ACC112 (cell line): ENCODE measurements at regions not wholly inside any gene's neighbourhood (a gene's known extent, or its start where the extent isn't known, plus 50 kb on each side); places are given as distances from the start of the nearest gene placed in this dataset.
"Not testable (repeated sequence)": the region's sequence is repeated elsewhere in the genome, so short reads cannot be mapped to it uniquely, and the experiment has no call there.

Experiments
- H2AFZ ChIP-seq: fragments of 200-600 bp; sonication (generic); one replicate; pipeline ENCODE4 v1.6.0; 2017; ENCODE audit warnings: antibody characterized with exemption, low read length; ENCODE audit not compliant: unreplicated experiment
- H3K27ac ChIP-seq: fragments of 200-600 bp; sonication (generic); 2 replicates; pipeline ENCODE4 v1.5.1; 2014; ENCODE audit warnings: low read depth, mild to moderate bottlenecking, antibody characterized with exemption, low read length, moderate library complexity
- H3K27me3 ChIP-seq: fragments of 200-600 bp; sonication (generic); 2 replicates; pipeline ENCODE4 v1.6.1; 2014; ENCODE audit warnings: mild to moderate bottlenecking, antibody characterized with exemption, low read length, moderate library complexity, mixed read lengths; ENCODE audit not compliant: insufficient read depth
- H3K36me3 ChIP-seq: fragments of 200-600 bp; sonication (generic); 2 replicates; pipeline ENCODE4 v1.6.1; 2016; ENCODE audit warnings: mild to moderate bottlenecking, antibody characterized with exemption, low read length, moderate library complexity, mixed read lengths; ENCODE audit not compliant: insufficient read depth
- H3K4me1 ChIP-seq: fragments of 200-600 bp; sonication (generic); one replicate; pipeline ENCODE4 v1.6.1; 2016; ENCODE audit warnings: low read length, mixed read lengths; ENCODE audit not compliant: insufficient read depth, unreplicated experiment, control insufficient read depth
- H3K4me3 ChIP-seq: fragments of 200-600 bp; sonication (generic); 2 replicates; pipeline ENCODE4 v1.5.1; 2014; ENCODE audit warnings: mild to moderate bottlenecking, low read depth, low read length
- H3K79me2 ChIP-seq: fragments of 200-600 bp; sonication (generic); one replicate; pipeline ENCODE4 v1.6.0; 2016; ENCODE audit warnings: low read length; ENCODE audit not compliant: control insufficient read depth, unreplicated experiment, insufficient read depth

- Histone ChIP-seq H3K79me2 (no peaks in the 10 kb centered on the region), H3K4me1 (no peaks in the 10 kb centered on the region), H2AFZ (no peak overlapping the region), H3K4me3 (no peak overlapping the region), H3K36me3 (no peaks in the 10 kb centered on the region), H3K27ac (no peak overlapping the region), H3K27me3 (no peaks in the 10 kb centered on the region)
Observed at GRCh38 chr2:53209679-53210458, 557.7 kb upstream of the CHAC2 start.

- H3K27me3 ChIP-seq = no peaks in the 10 kb centered on the region
- H3K27ac ChIP-seq = no peak overlapping the region
- no peak overlapping the region for H2AFZ ChIP-seq
- no peak overlapping the region for H3K4me3 ChIP-seq
- no peaks in the 10 kb centered on the region for H3K79me2 ChIP-seq
- no peaks in the 10 kb centered on the region for H3K36me3 ChIP-seq
- H3K4me1 ChIP-seq = no peaks in the 10 kb centered on the region
Observed at GRCh38 chr2:53208815-53209214, 558.8 kb upstream of the CHAC2 start.

GRCh38 chr2:53206226-53206625 lies 561.4 kb upstream of the CHAC2 start:
- H3K27ac ChIP-seq, H3K4me3 ChIP-seq, H3K27me3 ChIP-seq, H3K79me2 ChIP-seq, H3K4me1 ChIP-seq, H2AFZ ChIP-seq, H3K36me3 ChIP-seq: not testable (repeated sequence)

GRCh38 chr2:53202063-53202462 lies 565.5 kb upstream of the CHAC2 start:
- H3K36me3 ChIP-seq = no peaks in the 10 kb centered on the region
- H3K4me3 ChIP-seq = no peak overlapping the region
- H3K27me3 ChIP-seq = no peaks in the 10 kb centered on the region
- H2AFZ ChIP-seq = no peak overlapping the region
- no peak overlapping the region for H3K27ac ChIP-seq
- H3K79me2 ChIP-seq = no peaks in the 10 kb centered on the region
- H3K4me1 ChIP-seq = no peaks in the 10 kb centered on the region

- Histone ChIP-seq H3K36me3 (no peaks in the 10 kb centered on the region), H3K4me1 (no peaks in the 10 kb centered on the region), H3K4me3 (no peak overlapping the region), H3K27me3 (no peaks in the 10 kb centered on the region), H2AFZ (no peak overlapping the region), H3K79me2 (no peaks in the 10 kb centered on the region), H3K27ac (no peak overlapping the region)
Observed at GRCh38 chr2:53200072-53200471, 567.5 kb upstream of the CHAC2 start.

GRCh38 chr2:53188851-53189510 lies 578.6 kb upstream of the CHAC2 start:
- Histone ChIP-seq H3K27me3 (no peaks in the 10 kb centered on the region), H2AFZ (no peak overlapping the region), H3K36me3 (no peaks in the 10 kb centered on the region), H3K4me1 (no peaks in the 10 kb centered on the region), H3K27ac (no peak overlapping the region), H3K79me2 (no peaks in the 10 kb centered on the region), H3K4me3 (no peak overlapping the region)

GRCh38 chr2:53183581-53183980 lies 584.0 kb upstream of the CHAC2 start:
- Histone ChIP-seq H3K79me2 (no peaks in the 10 kb centered on the region), H3K27ac (no peak overlapping the region), H3K27me3 (no peaks in the 10 kb centered on the region), H3K4me1 (no peaks in the 10 kb centered on the region), H2AFZ (no peak overlapping the region), H3K36me3 (no peaks in the 10 kb centered on the region), H3K4me3 (no peak overlapping the region)

- Histone ChIP-seq H3K27me3 (no peaks in the 10 kb centered on the region), H3K79me2 (no peaks in the 10 kb centered on the region), H3K4me1 (no peaks in the 10 kb centered on the region), H3K27ac (no peak overlapping the region), H2AFZ (no peak overlapping the region), H3K36me3 (no peaks in the 10 kb centered on the region), H3K4me3 (no peak overlapping the region)
Observed at GRCh38 chr2:53182601-53183000, 585.0 kb upstream of the CHAC2 start.

- Histone ChIP-seq H3K79me2 (no peaks in the 10 kb centered on the region), H3K4me3 (no peak overlapping the region), H3K36me3 (no peaks in the 10 kb centered on the region), H3K27ac (no peak overlapping the region), H3K27me3 (no peaks in the 10 kb centered on the region), H2AFZ (no peak overlapping the region), H3K4me1 (peaks cover 4% of the 10 kb centered on the region)
Observed at GRCh38 chr2:53181759-53182158, 585.8 kb upstream of the CHAC2 start.

- no peaks in the 10 kb centered on the region for H3K79me2 ChIP-seq
- H3K4me1 ChIP-seq = peaks cover 4% of the 10 kb centered on the region
- H3K4me3 ChIP-seq = no peak overlapping the region
Observed at GRCh38 chr2:53177327-53177726, 590.3 kb upstream of the CHAC2 start.

GRCh38 chr2:53174539-53174938 lies 593.1 kb upstream of the CHAC2 start:
- Histone ChIP-seq H3K4me3 (no peak overlapping the region), H3K36me3 (no peaks in the 10 kb centered on the region), H3K27me3 (no peaks in the 10 kb centered on the region), H3K79me2 (no peaks in the 10 kb centered on the region), H3K4me1 (peaks cover 4% of the 10 kb centered on the region), H3K27ac (no peak overlapping the region), H2AFZ (no peak overlapping the region)

More at GRCh38 chr2:53177327-53177726, 590.3 kb upstream of the CHAC2 start:
- no peaks in the 10 kb centered on the region for H3K36me3 ChIP-seq
- no peak overlapping the region for H2AFZ ChIP-seq
- H3K27me3 ChIP-seq = no peaks in the 10 kb centered on the region
- no peak overlapping the region for H3K27ac ChIP-seq
